Stimulated activated CD8-positive, alpha-beta memory T cell treated with anti-CD3 and anti-CD28 coated beads, Interleukin-12 subunit alpha, Interleukin-12 subunit beta, amount 100 ng/mL, for 1 hour (primary cell): ENCODE measurements at regions not wholly inside any gene's neighbourhood (a gene's known extent, or its start where the extent isn't known, plus 50 kb on each side); places are given as distances from the start of the nearest gene placed in this dataset.
"Not testable (repeated sequence)": the region's sequence is repeated elsewhere in the genome, so short reads cannot be mapped to it uniquely, and the experiment has no call there.

ENCODE experiments used
- DNase-seq: peaks from one replicate; pipeline ENCODE4 v3.0.0-alpha.2; 2020; ENCODE audit warnings: low read depth

DNA sequence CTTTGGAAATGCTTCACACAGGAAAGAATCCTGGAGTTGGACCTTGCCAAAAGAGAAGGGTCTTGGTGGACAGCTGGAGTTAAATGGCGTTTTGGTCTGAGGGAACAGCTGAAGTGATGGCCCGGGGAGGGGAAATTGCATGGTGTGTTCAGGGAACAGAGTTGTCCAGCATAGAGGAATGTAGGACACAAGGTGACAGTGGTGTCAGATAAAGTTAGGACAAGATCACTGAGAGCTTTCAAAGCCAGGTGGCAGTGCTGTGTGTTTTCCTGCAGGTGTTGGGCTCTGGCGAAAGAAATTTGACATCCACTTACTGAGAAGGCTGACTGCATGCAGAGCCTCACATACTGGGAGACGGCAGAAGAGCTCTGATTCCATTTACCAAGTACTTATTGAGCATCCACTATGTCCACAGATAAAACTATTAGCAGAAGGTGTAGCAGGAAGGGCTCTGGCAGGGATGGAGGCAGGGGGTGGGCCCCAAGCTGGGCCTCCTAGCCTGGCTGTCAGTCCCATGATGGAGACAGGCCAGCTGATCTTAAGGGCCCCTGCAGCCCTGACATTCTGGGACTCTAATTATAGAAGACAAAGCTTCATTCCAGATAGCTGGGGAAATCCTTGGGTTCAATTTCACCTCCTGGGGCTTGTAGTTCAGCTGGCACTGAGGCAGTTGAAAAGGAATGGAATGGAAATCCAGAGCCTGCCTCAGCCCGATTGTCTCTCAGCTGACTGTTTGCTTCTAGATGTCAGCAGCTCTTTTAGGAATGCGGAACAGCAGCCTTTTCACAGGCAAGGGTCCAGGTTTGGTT is 150.2 kb upstream of the MAMLD1 start:
- no peak for DNase-seq

DNA sequence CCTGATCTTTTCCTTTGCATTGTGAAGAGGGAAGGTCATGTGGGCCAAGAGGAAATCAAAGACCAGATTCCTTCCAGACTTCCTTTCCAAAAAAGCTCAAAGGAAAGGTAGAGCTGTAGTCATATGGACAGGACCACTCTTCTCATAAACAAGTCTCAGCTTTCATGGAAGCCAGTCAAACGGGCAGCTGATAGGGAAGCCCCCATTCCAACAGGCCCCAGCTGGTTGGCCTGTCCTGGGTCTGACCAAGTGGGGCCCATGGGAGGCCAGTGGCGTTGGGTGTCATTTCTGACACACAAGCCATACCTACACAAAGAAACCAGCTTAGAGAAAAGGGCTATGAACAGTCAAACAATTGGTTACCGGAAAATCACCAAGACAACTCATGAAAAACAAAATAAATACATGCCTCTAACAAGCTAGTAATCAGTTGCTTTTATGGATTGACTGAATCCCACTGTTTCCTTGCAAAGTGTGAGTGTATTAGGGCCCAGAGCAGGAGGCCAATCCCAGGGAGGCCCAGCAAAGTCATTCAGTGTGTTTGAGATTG is 149.6 kb upstream of the MAMLD1 start:
- DNase-seq, result no peak

DNA sequence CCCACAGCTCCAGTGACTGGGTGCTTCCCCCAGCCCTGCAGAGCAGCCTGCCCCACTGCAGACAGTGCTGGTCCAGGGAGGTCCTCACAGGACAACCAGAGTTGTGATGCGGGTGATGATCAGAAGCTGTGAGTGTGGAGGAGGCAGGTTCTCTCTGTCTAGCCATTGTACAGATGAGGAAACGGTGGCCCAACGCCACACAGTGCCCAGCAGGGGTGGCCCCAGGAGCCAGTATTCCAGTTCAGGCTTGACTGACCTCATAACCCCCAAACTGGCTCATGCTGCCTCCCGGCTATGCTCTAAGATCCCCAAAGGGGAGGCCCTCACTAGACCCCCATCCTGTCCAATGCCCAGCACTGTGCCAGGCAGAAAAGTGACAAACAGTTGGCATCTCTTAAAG is 147.1 kb upstream of the MAMLD1 start:
- not testable (repeated sequence) for DNase-seq

DNA sequence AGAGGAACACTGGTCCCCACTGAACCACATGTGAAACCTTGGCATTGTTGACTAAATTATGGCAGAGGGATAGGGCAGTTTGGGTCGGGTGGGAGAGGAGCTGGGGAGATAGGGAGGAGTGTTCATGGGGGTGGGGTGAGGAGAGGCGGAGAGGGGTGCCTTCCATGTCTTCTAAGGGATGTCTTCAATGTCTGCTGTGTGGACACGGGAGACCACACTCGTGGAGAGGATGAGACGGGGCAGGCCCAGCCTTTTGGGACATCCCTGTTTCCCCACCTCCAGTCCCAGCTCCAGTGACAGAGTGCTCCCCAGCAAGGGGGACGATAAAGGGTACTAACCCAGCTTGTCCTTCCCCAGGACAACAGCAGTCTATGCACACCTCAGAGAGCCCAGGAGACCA is 146.4 kb upstream of the MAMLD1 start:
- no peak for DNase-seq

DNA sequence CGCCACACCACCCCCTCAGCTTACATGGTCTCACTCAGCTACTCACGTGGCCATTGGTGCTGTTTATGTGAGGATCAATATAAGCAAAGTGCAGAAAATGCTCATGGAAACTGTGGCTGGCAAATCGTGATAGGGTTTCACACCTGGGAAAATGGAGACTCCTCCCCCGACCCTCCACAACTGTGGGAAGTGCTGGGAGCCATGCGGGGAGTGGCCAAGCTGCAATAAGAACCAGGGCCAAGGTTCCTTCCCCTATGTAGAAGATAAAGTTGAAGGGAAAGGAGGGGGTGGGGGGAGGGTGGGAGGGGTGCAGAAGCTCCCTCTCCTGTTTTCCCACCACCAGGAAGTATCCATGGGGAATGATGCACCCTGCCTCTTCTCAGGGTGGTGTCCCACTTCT is 145.5 kb upstream of the MAMLD1 start:
- no peak for DNase-seq

DNA sequence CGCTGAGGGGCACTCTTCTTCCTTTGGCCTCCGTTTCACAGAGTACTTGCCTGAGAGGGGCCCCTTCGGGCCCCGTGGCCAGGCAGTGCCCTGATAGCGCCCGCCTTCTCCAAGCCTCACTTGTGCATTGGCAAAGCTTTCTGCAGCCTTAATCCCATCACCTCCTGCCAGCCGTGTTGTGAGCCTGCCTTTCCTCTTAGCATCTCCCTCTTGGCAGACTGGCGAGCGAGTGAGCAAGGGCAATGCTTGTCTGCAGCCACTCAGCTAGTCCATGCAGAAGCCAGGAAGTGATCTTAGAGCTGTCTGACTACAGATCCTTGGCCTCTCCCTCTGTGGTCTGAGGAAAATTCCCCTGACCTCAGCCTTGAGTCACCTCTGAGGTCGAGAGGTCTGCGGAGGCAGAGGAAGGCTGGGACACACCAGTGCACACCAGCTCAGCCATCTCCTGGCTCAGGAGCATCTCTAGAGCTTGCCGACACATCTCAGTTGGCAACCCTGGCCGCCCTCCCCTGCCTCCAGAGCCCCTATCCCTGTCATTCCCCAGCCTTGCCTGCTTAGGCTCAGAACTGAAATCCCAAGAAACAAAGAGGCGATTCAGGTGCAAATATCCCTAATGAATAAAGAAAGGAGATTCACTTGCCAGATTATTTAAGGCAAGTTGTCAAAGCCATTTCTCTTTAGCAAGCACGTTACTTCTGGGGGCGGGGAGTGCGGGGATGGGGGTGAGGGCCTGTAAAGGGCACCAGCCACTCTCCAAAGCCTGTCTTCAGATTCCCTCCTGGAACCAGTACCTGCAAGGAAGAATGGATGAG is 143.5 kb upstream of the MAMLD1 start:
- DNase-seq, result no peak

DNA sequence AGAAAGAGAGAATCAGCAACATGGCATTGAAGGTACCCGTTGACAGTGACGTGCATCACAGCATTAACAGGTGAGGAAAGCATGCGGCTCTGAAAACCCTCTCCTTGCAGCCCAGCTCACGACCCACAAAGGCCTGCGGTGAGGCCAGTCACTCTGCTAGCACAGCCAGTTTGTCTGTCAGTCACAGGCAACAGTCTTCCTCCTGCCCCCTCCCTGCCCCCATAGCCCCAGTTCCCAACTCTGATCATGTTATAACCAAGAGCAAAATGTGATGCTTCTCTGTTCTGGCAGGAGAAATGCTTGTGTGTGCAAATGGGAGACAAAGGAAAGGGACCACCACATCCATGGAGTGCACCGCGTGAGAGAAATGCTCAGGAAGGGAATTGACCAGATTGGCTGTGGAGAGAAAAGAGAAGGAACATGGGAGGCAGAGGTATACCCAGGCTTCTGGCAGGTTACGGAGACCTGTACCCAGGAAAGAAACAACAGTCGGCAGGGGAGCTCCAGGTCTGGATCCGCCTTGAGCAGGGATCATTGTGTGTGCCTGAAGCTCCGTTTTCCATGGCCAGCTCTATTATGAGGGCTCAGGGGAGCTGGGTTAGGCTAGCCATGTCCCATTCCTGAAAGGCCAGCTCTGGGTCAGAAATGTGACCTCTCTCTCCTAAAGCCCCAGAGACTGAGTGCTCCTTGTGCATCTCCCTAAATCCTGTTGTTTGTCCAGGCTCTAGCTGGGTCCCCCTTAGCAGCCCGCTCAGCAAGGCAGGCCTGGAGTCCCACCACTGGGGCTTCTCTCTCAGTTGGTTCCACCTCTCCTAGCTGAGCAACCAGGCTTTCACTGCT is 139.7 kb upstream of the MAMLD1 start:
- DNase-seq, result no peak

DNA sequence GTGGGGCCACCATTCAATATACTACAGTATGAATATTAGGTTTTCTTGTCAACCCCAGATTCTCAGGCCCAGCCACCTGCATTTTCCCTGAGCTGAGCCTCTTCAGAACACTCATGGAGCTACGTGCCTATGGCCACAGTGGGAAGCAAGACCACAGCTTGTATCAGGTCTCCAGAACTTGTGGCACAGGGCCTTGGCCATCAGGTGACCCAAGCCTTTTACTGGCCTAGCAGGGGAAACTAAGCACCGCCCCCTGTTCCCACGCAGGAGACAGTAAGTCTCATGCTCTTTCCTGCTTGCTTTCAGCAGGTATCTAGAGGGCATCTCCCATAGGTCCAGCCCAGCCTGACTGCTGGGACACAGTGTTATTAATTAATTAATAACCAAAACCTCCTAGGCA is 138.4 kb upstream of the MAMLD1 start:
- no peak for DNase-seq

DNA sequence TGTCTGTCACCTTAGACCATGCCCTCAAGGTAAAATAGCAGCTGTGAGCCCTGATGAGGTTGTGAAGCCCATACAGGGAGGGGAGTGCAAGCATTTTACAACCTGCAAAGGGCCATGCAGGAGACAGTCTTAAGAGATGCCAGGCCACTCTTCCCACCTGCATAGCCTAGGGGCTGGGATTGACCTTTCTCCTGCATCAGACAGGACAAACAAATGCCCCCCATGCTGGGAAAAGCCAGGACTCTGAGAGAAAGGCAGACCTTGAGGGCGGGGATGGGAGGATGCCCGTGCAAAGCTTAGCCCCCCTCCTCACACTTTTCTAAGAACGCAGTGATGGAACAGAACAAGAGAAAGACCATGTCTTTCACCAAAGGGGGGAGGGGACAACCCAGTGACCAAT is 137.9 kb upstream of the MAMLD1 start:
- no peak for DNase-seq

DNA sequence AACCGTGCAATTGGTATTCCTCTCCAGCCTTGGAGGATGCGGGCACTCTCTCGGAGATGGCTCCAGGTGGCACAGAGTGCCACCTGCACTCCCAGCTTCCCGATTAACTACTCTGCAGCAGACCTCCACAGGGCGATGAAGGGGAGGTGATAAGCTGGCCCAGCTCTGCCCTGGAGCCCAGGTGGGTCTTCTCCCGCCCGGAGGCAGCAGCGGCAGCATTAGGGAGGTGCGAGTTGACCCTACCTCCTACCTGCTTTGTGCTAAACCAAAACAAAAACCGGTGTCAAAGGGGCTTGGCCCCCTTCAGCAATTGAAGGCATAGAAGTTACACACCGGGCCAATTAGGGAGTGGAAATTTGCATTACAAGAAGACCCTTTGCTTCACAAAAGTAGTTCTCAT is 137.4 kb upstream of the MAMLD1 start:
- DNase-seq, result no peak

DNA sequence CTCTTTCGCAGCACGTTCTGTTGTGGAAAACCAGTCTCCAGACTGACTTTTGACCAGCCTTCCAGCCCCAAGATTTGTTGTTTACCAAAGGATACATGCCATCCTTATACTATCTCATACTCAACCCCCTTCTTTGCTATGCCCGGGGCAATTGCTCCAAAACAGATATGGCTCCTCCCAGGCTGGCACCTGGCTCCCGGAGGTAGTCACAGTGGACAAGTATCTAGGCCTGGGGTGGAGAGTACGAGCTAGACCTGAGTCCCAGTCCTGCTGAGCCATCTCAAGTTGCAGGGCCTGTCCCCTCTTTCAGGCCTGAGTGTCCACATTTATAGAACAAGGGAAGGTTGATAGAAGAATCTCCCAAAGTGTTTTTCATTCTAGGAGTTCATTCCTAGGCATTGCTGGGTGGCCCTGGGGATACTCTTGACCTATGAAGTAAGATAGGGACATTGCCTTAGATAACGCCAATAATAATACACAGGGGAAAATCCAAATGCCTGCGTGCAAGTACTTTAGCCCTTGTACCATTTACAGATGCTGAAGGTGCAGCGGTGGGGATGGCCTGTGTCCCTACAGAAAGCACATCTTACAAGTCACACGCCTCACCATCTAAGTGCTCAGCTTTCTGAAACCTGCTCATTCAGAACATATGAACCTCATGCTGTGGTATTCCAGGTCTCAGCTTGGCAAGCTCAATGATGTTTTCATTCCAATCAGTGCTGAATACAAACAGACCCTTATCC is 136.7 kb upstream of the MAMLD1 start:
- no peak for DNase-seq

DNA sequence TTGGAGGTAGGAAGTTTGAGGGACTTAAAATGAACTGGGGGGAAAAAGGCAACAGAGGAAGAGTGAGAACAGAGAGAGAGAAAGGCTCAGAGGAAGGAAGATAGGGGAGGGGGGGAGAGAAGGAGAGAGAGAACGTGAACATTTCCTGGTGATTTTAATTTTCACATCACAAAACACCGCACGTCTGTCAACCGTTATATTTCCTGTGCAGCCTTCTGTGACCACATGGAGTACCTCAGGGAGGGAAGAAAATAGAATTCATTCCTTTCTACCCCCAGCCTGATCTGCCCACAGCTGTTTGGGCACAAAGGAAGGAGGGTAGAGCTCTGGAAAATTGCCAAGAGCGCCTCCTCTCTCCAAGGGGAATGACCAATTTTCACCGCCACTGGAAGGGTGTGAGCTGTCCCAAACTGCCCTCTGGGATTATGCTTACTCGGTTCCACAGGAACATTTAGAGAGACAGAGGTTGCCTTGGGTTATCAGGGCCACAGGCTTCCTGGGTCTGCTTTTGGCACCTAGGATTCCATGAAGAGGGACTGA is 135.7 kb upstream of the MAMLD1 start:
- DNase-seq, result no peak

DNA sequence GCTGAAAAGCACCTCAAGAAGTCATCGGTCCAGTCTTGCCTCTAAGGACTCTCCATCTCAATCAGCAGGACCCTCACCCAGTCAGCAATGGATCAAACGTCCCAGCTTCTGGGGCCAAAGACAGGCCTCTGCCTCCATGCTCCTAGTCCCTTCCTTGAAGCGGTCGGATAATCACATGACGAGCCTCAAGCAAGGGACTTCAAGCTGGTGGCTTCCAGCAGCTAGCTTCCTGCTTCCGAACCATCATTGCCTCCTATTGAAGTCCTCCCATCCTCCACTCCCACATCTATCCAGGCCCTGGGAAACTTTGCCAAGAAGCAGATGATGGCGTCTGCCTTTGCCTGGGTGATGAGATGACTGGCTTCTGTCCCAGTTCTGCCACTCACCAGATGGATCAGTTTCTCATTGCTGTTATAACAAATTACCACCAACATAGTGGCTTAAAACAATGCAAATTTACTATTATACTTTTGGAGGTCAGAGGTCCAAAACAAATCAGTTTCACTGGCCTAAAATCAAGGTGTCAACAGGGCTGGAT is 135.2 kb upstream of the MAMLD1 start:
- no peak for DNase-seq

DNA sequence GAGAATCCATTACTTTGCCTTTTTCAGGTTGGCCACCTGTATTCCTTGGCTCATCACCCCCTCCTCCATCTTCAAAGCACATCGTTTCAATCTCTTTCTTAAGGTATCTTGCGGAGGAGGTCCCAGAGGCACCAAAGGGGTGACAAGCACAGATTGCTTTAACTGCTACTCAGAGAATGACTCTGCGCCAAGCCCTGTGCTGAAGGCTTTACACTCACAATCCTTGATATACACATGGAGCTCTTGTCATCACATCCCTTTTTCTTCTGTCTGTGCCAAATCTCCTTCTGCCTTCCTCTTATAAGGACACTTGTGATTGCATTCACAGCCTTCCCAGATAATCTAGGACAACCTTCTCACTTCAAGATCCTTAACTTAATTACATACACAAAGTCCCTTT is 134.7 kb upstream of the MAMLD1 start:
- no peak for DNase-seq

DNA sequence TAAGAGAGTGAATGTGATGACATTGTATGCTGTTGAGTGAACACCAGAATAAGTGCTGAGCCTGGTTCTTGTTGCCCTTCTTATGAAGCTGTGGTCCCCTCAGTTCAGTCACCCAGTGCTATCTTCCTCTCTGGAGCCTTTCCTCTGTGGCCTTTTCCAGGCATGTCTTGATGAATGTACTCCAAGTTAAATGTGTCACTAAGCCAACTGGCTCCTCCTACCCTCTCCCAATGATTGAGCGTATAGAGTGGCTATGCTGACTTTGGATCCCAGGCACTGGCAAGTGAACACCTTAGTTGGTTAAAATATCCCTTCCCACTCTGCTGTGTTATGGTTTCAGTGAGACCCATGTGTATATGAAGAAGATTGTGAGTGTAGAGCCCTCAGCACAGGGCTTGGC is 134.1 kb upstream of the MAMLD1 start:
- DNase-seq, result no peak

DNA sequence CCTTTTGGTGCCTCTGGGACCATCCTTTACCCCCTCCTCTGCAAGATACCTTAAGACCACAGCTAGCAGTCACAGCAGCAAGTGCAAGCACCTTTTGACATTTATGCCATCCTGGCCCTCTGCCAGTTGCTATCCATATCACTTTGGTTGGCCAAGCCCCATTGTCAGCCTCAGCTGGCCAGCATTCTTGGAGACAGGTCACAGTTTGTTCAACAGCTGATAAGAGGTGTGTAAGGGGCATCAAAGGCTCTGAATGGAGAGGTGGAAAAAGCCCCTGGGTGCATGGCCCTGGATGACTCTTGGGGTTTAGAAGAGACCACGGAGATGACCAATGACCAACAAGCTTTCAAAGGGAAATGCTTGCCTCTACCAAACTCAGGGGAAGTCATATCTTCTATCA is 133.6 kb upstream of the MAMLD1 start:
- DNase-seq, result no peak

DNA sequence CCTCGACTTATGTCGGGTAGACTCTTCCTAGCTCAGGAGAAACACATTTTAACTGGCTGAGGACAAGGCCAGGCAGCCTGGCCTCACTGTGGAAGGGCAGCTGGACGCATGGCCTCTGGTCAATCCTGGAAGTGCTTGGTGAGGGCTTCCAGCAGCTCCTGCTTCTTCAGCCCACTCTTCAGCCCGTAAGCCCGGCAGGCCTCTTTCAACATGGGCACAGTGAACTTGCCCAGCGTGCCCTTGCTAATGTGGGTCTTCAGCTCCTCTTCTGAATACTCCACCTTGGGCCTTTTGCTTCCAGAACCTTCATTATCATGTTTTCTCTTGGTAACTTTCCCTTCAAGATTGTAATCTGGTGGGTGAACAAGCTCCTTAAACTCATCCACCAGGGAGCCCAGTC is 132.2 kb upstream of the MAMLD1 start:
- DNase-seq, result not testable (repeated sequence)

DNA sequence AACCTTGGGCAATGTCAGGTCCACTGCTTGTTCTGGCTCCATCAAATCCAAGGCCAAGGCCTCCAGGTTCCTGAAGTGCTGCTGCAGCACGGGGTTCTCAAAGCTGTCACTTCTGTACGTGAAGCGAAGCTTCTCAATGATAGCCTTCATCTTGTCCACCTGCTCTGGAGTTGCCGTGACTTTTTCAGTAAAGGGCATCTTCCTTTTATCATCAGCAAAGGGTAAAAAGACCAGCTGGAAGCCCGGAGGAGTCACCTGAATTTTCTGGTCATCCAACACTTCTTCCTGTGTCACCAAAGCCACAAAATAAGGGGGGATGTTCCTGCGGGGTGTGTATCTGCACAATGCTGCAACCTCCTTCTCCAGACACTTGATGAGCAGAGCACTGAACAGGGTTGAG is 131.7 kb upstream of the MAMLD1 start:
- not testable (repeated sequence) for DNase-seq

DNA sequence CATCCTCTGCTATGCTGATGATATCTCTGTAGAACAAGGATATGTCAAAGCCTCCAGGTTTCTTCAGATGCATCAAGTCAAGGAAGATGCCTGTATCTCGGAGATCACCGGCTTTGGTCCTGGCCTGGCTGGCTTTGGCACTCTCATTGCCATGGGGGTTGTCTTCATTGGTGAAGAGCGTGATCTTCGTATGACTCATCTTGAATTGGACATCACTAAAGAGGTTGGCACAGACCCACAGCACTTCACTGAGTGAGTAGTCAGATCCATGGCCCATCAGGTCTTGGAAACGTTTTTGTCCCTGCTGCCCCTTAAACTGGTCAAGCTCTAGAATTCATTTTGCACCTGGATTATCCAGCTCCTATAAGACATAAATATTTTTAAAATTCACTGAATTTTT is 130.9 kb upstream of the MAMLD1 start:
- not testable (repeated sequence) for DNase-seq

DNA sequence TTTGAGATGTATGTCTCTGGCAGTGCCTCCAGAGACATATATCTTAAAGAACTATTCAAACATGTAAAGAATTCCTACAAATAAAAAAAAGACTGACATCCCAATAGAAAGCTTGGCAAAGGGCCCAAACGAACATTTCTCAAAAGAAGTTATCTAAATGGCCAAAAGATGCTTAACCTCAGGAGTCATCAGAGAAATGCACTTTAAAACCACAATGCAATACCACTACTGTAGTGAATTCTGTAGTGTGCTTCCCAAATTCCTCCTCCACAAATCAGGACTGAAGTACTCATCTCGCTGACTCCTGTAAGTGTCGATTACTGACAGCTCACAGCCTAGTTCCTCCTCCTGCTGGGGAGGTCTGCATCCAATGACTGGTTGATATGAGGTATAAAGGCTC is 129.0 kb upstream of the MAMLD1 start:
- DNase-seq, result no peak

DNA sequence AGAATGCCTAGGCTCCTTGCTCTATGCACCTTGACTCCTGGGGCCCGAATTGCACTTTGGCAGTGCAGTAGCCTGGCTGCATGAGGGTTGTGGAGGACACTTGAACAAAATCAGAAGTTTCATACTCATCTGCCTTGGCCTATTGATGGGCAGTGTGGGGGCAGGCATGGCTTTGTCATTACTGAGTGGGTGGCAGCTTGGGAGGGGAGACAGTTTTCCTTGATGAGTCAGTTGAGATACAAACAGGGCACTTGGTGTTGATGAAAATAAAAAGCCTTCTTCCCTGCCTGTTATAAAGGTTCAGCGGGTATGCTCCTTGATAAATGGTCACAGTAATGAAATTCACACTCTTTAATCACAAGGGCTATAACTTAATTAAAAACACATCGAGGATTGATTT is 126.8 kb upstream of the MAMLD1 start:
- no peak for DNase-seq
